Peyer's patch (tissue), 4 donors: ENCODE measurements at regions not wholly inside any gene's neighbourhood (a gene's known extent, or its start where the extent isn't known, plus 50 kb on each side); places are given as distances from the start of the nearest gene placed in this dataset.

Source experiments
- CTCF ChIP-seq, 6 experiments: fragments of 450-650 bp in 4 of 6; fragments of 200-600 bp in 2 of 6; sonication (generic) in 1 of 6; IDR thresholded peaks; one replicate each; pipeline ENCODE4 v1.5.1; 2017 to 2019; ENCODE audit warnings: antibody characterized with exemption in 6 of 6, mild to moderate bottlenecking in 3 of 6, moderate library complexity in 1 of 6
- POLR2A ChIP-seq, 2 donors: fragments of 450-650 bp; IDR thresholded peaks; one replicate each; pipeline ENCODE4 v1.5.1; 2017; ENCODE audit warnings: antibody characterized with exemption in 2 of 2, mild to moderate bottlenecking in 2 of 2, moderate library complexity in 2 of 2

GRCh38 chr19:28003543-28003942 is 1209.4 kb downstream of the UQCRFS1 start:
- TF ChIP-seq CTCF (IDR thresholded peaks at IDR 0.05) = no peak
- no peak for TF ChIP-seq POLR2A (IDR thresholded peaks at IDR 0.05)
